ENCODE measurements at regions not wholly inside any gene's neighbourhood (a gene's known extent, or its start where the extent isn't known, plus 50 kb on each side); places are given as distances from the start of the nearest gene placed in this dataset.

DNA sequence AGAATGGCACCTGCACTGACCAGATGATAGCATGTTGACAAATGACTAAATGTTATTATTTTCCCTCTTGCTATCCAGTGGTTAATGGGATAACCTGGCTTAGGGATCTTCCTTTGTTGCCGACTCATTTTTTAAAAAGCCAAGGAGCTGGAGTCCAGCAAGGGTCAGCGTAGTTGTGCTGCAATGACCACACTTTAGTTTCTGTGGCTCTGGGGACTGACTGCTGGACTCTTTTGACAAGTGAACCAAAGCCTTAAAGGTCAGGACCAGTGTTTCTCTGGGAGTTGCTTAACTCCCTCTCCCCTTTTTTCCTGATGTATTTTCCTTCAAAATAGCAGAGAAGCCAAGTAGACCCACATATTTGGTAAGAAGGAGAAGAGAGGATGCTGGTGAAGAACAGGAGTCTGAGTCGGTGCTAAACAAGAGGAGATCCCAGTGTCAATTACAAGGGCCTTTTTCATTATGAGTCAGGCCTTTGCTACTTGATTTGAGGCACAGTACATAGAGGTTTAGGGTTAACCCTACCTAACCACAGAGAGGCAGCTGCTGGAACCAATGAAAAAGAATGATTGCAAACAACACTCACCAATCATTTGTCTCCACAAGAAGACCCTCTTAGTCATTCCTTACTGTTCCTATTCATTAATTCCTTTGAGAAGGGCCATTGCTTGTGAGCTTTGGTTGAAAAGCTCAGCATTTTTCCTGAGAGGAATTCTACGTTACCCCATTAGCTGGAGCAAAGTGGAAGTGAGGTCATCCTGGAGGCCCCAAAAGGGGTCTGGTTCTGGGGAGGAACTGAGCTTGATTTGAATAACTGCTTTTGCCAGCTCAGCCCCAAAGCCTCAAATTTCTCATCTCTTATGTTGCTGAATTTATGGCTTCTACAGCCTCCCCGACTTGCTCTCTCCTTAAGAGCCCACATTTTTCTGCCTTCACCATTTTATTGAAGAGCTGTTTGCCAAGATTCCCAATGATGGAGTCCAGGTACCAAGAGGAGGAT lies 137.6 kb upstream of the HNMT start:
- no peak for DNase-seq

GRCh38 chr2:137828624-137829023 lies 135.6 kb upstream of the HNMT start:
- DNase-seq, result no peak

DNA sequence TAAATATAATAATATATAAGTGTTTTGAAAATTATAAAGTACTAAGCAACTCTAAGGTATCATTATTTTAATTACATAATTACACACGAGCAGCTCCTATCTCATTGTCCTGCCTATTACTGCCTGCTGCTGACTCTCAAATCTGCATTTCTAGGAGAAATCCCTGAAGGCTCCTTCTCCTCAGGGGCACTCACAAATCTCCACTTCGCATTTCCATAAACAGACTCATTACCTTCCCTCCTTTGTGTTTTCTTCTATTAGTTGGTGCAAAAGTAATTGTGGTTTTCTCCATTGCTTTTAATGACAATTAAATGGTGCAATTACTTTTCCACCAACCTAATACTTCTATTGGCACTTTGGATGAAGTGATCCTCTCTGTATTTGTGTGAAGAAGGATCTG lies 135.0 kb upstream of the HNMT start:
- DNase-seq, result no peak

GRCh38 chr2:137834760-137835379 lies 129.4 kb upstream of the HNMT start:
- no peak for DNase-seq

DNA sequence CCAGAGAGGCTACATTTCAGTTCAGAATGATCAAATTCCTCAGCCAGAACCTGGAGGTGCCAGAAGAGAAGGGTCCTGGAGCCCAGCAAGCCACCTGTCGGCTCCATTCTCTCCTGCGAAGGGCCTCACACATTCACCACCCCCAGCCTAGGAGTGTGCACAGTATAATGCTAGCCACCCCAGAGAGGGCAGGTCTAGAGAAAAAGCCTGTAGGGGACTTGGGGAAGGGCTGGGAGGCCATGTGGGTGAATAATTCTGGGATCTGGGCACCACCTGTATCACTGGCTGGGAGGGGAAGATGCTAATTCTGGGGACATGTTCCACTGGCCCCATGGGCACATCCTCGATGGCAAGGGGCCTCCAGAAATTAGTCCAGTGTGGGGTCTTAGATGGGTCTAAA lies 127.6 kb upstream of the HNMT start:
- DNase-seq, result no peak

- no peak for DNase-seq
These were observed 126.4 kb upstream of the HNMT start for GRCh38 chr2:137837830-137838229.

DNA sequence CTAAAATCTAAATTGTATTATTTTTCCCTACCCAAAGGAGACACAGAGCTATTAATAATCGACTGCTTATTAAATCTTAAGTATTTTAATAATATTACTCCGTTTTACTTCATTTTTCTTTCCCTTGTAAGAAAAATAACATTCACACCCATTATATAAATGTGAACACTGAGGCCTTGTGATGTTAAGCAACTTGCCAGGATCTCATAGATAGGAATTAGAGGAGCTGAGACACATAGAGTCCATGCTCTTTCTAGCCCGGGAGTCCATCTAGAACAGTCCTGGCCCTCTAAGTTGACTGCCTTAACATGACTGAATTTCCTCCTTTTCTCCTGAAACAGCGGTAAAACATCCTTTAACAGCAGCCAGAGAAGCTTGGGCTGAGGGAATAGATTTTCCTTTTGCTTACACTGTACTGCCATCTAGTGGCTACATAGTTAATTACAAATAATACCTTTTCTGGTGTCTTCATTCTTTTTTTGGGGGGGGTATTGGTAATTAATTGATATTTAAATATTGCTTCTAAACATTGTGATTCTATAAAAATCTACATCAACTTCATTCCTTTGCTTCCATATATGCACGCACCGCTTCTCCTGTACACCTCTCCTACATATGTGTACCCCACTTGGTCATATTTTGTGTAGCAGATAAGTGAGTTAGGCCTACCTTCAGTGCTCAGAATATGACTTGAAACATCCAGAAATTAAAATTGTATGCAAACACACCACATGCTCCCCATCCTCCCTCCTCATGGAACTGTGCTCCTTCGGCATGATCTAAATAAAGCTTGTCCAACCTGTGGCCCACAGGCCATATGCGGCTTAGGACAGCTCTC lies 125.8 kb upstream of the HNMT start:
- DNase-seq, result no peak

GRCh38 chr2:137842430-137842829 lies 121.8 kb upstream of the HNMT start:
- DNase-seq, result no peak

- DNase-seq, result no peak
These were observed 121.3 kb upstream of the HNMT start for GRCh38 chr2:137842952-137843351.

DNA sequence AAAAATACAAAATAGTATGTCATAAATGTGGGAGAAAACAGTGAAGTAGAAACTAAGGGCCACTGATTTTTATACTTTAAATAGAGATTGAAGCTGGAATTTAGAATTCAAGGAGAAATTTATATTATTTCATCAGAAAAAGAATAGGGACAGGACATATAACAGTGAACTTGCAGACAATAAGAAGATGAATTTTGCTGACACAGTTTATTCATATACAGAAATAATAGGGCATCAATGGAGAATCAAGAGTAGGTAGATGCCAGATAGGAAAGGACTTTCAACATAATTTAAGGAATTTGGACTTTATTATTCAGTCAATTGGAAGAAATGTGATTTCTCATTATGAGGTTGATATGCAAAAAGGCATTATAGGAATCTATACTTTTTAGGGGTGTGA lies 118.9 kb upstream of the HNMT start:
- DNase-seq, result no peak

DNA sequence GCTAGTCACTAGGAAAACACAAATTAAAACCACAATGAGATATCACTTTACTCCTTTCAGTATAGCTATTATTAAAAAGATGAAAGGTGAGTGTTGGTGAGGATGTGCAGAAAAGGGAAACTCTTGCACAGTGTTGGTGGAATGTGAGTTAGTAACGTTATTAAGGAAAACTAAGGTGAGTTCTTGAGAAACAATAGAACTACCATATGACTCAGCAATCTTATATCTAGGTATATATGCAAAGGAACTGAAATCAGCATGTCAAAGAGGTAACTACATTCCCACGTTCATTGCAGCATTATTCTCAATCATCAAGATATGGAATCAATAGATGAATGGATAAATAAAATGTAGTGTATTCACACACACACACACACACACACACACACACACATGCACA lies 117.3 kb upstream of the HNMT start:
- DNase-seq, result no peak

DNA sequence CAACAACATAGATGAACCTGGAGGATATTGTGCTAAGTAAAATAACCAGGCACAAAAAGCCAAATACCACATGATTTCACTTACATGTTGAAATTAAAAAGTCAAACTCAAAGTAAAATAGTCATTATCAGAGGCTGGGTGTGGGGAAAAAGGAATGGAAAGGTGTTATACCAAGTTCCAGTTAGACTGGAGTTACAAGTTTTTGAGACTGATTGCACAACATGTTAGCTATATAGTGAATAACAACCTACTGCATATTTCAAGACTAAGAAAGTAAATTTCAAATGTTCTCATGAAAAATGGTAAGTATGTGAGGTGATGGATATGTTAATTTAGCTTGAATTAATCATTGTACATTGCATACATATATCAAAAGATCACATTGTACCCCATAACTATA lies 116.8 kb upstream of the HNMT start:
- DNase-seq, result no peak

GRCh38 chr2:137857881-137858280 lies 106.4 kb upstream of the HNMT start:
- no peak for DNase-seq

DNA sequence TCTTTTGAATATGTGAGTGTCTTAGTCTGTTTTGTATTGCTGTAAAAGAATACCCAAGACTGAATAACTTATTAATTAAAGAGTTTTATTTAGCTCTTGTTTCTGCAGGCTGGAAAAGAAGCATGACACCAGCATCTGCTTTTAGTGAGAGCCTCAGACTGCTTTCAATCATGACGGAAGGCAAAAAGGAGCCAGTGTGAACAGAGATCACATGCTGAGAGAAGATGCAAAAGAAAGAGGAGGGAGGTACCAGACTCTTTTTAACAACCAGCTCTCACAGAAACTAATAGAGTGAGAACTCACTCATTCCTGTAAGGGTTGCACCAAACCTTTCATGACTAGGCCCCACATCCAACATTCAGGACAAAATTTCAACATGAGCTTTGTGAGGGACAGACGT lies 101.6 kb upstream of the HNMT start:
- no peak for DNase-seq

DNA sequence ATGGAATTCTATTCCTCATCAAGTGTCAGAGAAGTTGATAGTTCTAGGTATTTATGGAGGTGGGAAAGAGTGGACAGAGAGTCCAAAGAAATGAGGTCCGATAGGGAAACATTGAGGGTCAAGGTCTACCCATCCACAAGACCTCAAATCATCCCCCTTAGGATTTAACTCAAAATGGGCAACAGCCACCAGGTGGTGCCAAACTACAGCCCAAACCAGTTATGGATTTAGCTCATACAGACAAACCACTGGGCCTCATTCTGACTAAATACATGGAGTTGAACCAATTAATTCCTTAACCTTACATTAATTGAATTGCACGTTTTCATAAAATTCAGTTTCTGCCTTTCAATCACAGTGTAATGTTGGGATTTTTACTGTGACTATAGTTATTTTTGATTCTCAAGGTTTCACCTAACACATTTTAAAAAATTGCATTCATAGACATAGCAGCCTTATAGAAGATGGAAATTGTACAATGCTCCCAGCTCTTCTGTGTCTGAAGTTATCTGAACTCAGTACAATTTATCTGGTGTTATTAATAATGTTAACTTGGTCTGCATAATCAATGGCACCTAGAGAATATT lies 98.2 kb upstream of the HNMT start:
- no peak for DNase-seq

- no peak for DNase-seq
These were observed 93.6 kb upstream of the HNMT start for GRCh38 chr2:137870682-137871081.

DNA sequence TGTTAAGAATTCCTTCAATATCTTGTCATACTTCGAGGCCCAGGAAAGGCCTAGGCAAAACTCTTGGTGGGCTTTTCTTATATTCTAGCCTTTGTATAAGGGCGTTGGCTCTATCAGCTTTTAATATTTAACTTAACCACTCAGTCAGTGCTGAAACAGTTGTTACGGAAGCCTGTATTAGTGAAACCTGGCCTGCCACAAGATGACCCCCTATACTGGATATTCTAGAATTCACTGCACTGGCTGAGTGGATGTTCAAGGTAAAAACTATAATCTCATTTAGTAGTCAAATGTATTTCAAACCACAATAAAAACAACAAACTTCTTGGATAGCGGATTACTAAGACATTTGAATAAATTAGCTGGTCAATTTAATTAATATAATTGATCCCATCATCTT lies 91.7 kb upstream of the HNMT start:
- no peak for DNase-seq

DNA sequence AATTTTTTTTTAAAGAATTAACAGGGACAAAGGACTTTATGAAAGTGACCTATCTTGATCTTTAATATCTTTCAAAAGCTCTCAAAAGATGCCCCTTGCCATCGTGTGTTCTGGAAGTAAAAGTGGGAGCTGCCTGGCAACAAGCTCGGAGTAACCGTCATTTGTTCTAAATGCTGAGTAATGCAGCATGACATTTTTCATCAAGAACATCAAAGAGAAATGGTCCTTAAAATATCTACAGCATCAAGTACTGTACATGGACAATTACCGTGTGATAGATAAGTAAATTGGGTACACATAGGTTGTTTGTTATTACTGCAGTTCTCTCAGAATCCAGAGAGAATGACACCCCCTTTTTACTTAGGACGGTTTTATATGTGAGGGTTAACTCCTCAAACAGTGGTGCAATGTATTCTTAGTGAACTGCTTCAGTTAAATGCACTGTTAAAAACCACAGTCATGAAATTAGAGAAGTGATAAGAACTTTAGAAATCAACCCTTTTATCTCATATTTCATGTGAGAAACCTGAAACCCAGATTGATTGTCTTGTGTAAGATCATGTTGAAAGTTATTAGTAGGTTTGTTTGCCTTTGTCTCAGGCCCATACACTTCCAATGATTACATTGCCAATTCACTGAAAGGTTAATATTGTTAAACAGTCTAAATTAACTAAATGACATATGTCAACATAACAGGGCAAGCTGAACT lies 90.6 kb upstream of the HNMT start:
- DNase-seq, result no peak

DNA sequence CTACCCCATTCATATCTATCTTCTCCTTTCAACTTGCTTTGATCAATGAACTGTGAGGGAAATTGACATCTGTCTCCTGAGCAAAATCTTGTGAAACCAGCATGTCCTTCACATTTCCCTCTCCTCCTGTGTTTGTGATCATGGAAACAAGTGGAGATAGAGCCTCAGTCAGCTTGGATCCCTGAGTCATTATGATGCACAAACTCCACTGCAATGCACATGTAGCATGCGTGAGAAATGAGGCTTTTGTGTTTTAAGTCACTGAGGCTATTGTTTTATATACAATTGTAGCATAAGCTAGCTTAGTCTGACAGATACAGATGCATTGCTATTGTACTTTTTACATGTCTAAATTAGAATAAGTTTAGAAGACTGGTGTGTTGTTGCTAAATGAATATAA lies 85.2 kb upstream of the HNMT start:
- DNase-seq, result no peak

DNA sequence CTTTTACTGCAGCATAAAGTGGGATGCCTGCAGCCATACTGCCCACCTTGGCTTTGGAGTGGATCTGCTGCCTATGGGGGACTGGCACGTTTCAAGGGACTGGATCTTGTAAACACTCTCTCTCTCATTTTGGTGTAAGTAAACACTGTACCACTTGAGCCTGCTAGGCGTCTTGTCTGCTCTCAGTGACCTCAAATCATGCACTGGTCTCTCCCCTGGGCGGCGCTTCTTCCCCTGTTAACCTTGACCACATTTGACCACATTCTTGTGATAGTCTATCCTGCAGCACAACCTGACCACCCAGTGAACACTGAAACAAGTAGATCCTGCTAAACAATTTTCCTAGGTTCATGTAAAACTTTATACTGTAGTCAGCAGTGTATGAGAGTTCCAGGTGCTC lies 82.6 kb upstream of the HNMT start:
- DNase-seq, result no peak

DNA sequence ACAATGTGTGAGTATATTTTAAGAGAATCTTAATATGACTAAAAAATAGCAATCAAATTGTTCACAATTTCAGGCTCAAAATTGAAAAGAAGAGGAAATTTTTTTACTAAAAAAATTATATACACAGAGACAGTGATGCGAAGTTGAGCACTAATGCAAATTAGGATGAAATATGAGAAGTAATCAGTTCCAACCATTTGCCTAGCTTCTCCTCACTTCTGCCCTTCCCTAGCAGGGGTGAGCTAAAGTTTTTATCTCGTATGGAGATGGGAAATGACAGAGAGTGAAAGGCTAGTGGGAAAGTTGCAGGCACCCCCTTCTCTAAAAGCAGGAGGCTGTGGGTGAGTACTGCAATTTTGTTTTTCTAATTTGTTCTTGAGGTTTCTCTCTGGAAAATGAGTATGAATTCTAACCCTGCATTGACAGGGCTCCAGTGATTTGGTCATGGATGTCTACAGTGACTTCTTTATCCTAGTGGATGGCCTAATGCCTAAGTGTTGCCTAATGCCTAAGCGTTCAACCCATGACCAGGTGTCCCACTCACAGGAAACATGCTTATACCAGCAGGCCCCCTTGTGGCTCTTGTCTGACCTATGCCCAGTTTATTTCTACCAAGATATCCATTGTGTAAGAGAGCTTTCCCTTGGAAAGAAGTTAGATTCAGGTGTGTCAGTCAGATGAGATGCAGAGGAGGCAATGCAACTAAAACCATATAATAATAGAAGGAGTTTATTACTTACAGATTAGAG lies 78.0 kb upstream of the HNMT start:
- DNase-seq, result no peak

- no peak for DNase-seq
These were observed 75.4 kb upstream of the HNMT start for GRCh38 chr2:137888845-137889244.

Data from SIG-M5 (cell line).